GM18519 (cell line): ENCODE measurements at regions not wholly inside any gene's neighbourhood (a gene's known extent, or its start where the extent isn't known, plus 50 kb on each side); places are given as distances from the start of the nearest gene placed in this dataset.

Source experiments
- ATAC-seq: cut with Tn5 transposase; IDR thresholded peaks from one replicate; pipeline ENCODE4 v1.9.1; 2021; ENCODE audit warnings: mild to moderate bottlenecking, moderate library complexity; ENCODE audit not compliant: unreplicated experiment, low FRiP score

DNA sequence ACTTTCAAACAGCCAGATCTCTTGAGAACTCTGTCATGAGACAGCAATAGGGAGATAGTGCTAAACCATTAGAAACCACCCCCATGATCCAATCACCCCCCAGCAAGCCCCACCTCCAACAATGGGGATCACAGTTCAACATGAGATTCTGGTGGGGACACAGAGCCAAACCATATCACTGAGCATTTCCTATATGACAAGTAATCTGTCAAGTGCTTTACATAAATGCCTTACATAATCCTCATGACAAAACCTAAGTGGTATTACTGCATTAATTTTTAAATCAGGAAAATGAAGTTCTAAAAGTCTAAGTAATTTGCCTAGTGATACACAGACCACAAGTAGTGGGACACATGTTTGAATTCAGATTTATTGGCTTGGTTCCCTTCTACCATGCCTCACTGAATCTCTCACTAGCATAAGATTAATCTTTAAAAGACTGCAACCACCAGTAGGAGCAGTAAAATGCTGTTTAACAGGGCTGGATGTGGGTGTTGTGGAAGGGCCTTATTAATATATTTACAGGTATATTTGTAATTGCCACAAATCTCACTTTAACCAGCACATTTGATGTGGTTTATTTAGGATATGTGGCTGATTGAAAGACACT, 323.1 kb upstream of the FBXO33 start:
- ATAC-seq = no peak

- no peak for ATAC-seq
Measured at GRCh38 chr14:39740454-39740853, 308.2 kb upstream of the FBXO33 start.

DNA sequence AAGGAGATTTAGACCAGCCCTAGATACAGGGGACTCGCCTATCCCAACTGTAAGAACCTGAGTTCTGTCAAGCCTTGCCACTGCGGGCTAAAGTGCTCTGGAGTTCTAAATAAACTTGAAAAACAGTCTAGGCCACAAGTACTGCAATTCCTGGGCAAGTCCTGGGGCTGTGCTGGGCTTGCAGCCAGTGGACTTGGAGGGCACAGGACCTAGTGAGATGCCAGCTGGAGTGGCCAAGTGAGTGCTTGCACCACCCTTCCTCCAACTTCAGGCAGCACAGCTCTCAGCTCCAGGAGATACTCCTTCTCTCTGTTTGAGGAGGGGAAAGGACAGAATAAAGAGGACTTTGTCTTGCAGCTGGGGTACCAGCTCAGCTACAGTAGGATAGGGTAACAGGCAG, 307.6 kb upstream of the FBXO33 start:
- no peak for ATAC-seq

DNA sequence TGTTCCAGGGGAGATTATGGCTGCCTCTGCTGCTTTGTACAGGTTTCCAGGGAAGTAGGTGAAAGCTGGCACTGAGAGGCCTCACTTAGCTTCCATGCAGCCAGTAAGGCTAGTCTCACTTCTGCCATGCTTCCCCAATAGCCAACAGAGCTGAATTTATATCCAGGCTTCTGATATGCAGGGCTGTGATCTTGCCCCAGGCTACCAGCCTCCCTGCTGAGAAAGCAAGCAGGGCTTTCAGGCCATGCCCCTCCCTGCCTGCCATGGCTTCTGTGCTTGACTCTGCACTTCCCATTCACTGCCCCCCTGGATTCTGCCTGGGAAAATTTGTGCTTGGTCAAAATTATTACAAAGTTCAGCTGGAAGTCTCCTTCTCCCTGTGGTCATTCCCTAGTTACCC, 302.1 kb upstream of the FBXO33 start:
- no peak for ATAC-seq

DNA sequence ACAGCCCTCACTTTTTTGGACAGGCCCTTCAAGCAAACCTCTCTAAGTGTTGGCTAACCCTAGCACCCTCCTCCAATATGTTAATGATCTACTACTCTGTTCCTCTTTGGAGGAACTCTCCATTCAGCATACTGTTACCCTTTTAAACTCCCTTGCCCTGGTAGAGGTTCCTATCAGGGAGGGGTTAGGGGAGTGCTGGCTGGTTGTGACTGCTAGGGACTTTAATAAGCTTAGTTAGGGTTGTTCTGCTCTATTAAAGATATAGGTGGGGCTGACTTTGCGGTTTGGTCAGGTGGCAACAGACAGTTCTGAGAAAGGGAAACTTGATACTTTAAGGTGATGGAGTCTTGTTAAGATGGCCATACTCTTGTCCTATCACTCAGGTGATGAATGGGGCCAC, 301.5 kb upstream of the FBXO33 start:
- no peak for ATAC-seq

GRCh38 chr14:39731912-39732311, 299.7 kb upstream of the FBXO33 start:
- ATAC-seq = no peak

- no peak for ATAC-seq
Measured at GRCh38 chr14:39726563-39726962, 294.3 kb upstream of the FBXO33 start.

DNA sequence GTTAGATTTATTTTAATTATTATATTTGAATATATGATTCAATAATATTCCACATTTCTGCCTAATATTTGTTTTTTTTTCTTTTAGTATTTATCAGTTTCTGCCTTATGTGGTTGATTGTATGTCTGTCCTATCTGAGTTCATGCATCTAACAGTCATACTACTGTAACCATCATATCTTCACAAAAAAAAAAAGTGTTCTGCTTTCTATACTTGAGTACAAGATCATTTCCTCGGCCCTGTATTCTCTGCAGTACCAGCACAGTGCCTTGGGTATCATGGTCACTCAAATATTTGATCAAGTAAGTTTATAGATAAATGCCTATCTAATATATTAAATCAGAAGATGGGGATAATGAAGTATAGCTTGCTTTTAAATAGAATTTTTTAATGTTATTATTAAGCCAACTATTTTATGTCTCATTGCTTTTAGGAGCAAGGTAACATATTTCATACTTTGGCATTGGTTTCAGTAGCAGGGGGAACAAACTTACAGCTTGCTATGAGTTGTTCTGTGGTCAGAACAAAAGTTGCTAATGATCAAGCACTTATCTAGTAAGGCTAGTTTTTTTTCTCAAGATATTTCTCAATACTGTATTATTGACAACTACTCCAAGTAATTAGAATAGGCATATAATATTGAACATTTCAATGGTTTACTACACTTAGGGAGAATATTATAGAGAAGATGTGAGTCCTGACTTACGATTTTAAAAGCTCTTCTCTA, 290.5 kb upstream of the FBXO33 start:
- no peak for ATAC-seq

GRCh38 chr14:39716987-39717570, 284.8 kb upstream of the FBXO33 start:
- ATAC-seq = no peak

GRCh38 chr14:39712293-39712999, 280.2 kb upstream of the FBXO33 start:
- no peak for ATAC-seq

- ATAC-seq = no peak
Measured at GRCh38 chr14:39704594-39704993, 272.4 kb upstream of the FBXO33 start.

GRCh38 chr14:39694341-39694740, 262.1 kb upstream of the FBXO33 start:
- ATAC-seq = no peak

- no peak for ATAC-seq
Measured at GRCh38 chr14:39683691-39684260, 251.5 kb upstream of the FBXO33 start.

GRCh38 chr14:39682582-39682981, 250.3 kb upstream of the FBXO33 start:
- ATAC-seq = no peak

DNA sequence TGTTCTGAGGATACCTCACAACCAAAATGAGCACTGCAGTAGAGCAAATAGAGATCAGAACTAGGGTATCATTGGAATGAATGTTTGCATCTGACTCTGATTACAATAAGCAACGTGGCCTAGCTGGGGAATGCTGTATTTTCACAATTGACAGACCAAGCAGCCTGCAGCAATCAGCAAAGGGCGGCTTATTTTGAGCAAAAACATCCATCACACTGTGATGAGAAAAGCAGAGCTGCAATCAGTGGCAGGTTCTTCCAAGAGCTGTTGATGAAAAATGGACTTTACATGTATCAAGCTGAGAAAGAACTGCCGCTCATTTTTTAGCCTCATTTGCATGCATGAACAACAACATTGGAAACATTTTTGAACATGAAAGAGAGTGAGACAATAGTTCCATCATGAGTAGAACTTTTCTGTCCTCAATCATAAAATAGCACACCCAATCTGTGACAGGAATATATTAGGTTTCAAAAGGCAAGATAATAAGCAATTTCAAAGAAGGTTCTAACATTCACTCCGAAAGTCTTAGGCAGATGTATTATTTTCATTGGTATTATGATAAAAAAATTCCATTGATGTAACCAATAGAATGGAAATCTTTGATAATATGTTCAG, 249.7 kb upstream of the FBXO33 start:
- ATAC-seq = no peak

GRCh38 chr14:39680777-39681176, 248.5 kb upstream of the FBXO33 start:
- peak; percentile 94 for ATAC-seq

DNA sequence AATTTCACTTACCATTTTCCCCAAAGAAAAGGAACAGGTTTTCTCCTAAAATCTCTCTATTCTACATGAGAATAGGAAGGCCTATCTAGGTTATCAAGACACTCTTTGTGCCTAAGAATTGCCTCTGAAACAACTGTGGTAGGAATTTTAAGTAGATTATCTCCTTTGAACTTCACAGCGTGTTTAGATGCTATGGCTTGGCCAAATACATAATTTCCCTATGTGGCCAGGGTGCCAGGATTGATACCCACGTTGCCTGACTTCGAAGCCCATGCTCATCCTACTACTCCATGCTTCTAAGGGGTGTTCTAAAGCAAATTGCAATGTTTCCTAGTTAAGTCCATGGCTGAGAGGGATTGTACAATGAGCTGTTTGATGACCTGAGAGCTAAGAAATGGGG, 241.5 kb upstream of the FBXO33 start:
- ATAC-seq = no peak

- no peak for ATAC-seq
Measured at GRCh38 chr14:39673270-39673711, 241.1 kb upstream of the FBXO33 start.

DNA sequence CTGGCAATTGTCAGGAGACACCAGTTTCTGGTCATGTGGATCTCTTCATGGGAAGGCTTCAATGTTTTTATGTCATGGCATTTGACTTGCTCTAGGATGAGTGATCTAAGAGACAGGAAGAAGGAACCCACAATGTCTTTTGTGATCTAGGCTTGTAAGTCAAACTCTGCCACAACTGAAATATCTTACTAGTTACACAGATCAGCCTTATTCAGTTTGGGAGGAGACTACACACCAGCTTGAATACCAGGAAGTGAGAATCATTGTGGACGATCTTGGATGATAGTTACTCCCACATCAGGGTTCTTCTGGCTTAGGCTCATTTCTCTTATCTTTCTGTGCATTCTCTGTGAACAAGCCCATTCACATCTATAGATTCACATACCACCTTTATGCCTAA, 236.2 kb upstream of the FBXO33 start:
- no peak for ATAC-seq

- ATAC-seq = no peak
Measured at GRCh38 chr14:39666386-39666785, 234.2 kb upstream of the FBXO33 start.

- peak; percentile 60 for ATAC-seq
Measured at GRCh38 chr14:39665075-39665475, 232.8 kb upstream of the FBXO33 start.
